ENCODE measurements at regions not wholly inside any gene's neighbourhood (a gene's known extent, or its start where the extent isn't known, plus 50 kb on each side); places are given as distances from the start of the nearest gene placed in this dataset.

DNA sequence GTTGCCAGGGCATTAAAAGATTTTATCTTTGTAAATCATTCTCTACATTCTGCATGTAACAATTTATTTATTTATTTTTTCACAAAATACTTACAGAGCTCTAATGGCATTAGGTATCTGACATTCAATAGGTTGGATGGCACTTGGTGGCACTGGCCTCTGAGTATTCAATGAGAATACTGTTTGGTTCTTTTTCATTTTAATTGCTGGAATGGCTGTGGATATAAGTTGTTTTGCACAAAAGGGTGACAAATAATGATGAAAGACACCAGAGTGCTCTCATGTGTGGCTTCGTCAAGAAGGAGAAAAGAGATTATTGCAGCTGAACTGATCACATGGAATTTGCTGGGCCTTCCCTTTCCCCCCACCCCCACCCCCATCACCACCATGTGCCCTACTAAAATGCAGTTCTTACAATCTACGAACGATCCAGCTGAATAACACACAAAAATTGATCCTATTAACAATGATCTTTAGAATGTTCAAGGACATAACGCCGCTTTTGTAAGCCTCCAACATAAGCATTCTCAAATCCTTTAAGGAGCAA lies 195.2 kb upstream of the POU3F2 start:
- Mint-ChIP-seq H3K4me3 (ENCODE audit: low read depth, unreplicated experiment) (no peak overlapping the region), H3K4me1 (ENCODE audit: low read depth, unreplicated experiment) (peaks cover 14% of the 10 kb centered on the region), H3K9me3 (ENCODE audit: low read depth, unreplicated experiment) (no peaks in the 10 kb centered on the region), H3K27ac (ENCODE audit: unreplicated experiment) (no peak overlapping the region), H3K36me3 (ENCODE audit: insufficient read depth, unreplicated experiment) (no peaks in the 10 kb centered on the region), H3K27me3 (ENCODE audit: unreplicated experiment) (no peaks in the 10 kb centered on the region)
- BruUV-seq (replicated peaks) = no TSS peak
- TF ChIP-seq CTCF (IDR thresholded peaks at IDR 0.05; ENCODE audit: unreplicated experiment) = no peak
- intact Hi-C loops (cut with micrococcal nuclease; ENCODE audit: unreplicated experiment) = no loop called here
- CTCF ChIA-PET = interaction anchor here (1.0 kb wide), 1 partner anchor 10 kb away, joined by 4 read pairs; no protein-coding TSS in a partner anchor
- DNase-seq = no peak

DNA sequence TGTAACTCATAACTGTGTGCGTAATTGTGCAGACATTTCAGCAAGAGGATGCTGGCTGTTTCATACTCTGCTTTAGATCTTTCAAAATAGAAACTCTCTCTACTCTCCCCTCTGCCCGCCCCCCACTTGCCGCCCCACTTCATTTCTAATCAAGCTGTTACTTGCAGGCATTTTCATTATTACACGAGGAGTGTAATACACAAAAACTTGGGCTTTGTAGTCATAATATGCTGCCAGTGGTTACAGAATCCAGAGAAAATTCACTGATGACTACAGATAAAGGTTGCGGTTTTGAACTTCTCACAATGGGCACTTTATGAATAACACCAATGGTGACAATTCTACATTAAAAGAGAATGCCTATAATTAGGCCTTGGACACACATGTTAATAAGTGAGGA lies 194.0 kb upstream of the POU3F2 start:
- no peak for TF ChIP-seq CTCF (IDR thresholded peaks at IDR 0.05; ENCODE audit: unreplicated experiment)
- intact Hi-C loops (cut with micrococcal nuclease; ENCODE audit: unreplicated experiment) = no loop called here
- CTCF ChIA-PET = no interaction called here
- no peaks in the 10 kb centered on the region for H3K9me3 Mint-ChIP-seq (ENCODE audit: low read depth, unreplicated experiment)
- no peaks in the 10 kb centered on the region for H3K36me3 Mint-ChIP-seq (ENCODE audit: insufficient read depth, unreplicated experiment)
- H3K4me3 Mint-ChIP-seq (ENCODE audit: low read depth, unreplicated experiment) = no peak overlapping the region
- DNase-seq = no peak
- BruUV-seq (replicated peaks) = no TSS peak
- H3K27ac Mint-ChIP-seq (ENCODE audit: unreplicated experiment) = no peak overlapping the region
- H3K4me1 Mint-ChIP-seq (ENCODE audit: low read depth, unreplicated experiment) = peaks cover 7% of the 10 kb centered on the region
- no peaks in the 10 kb centered on the region for H3K27me3 Mint-ChIP-seq (ENCODE audit: unreplicated experiment)

GRCh38 chr6:98641949-98642719 lies 192.2 kb upstream of the POU3F2 start:
- Mint-ChIP-seq H3K36me3 (ENCODE audit: insufficient read depth, unreplicated experiment) (no peaks in the 10 kb centered on the region), H3K4me1 (ENCODE audit: low read depth, unreplicated experiment) (peaks cover 7% of the 10 kb centered on the region), H3K27ac (ENCODE audit: unreplicated experiment) (no peak overlapping the region), H3K4me3 (ENCODE audit: low read depth, unreplicated experiment) (no peak overlapping the region), H3K9me3 (ENCODE audit: low read depth, unreplicated experiment) (no peaks in the 10 kb centered on the region), H3K27me3 (ENCODE audit: unreplicated experiment) (no peaks in the 10 kb centered on the region)
- TF ChIP-seq CTCF (IDR thresholded peaks at IDR 0.05; ENCODE audit: unreplicated experiment) = no peak
- no TSS peak for BruUV-seq (replicated peaks)
- CTCF ChIA-PET = interaction anchor here (0.7 kb wide), 1 partner anchor 262 kb away, joined by 4 read pairs; no protein-coding TSS in a partner anchor
- intact Hi-C loops (cut with micrococcal nuclease; ENCODE audit: unreplicated experiment) = no loop called here
- DNase-seq = peak; percentile 2

DNA sequence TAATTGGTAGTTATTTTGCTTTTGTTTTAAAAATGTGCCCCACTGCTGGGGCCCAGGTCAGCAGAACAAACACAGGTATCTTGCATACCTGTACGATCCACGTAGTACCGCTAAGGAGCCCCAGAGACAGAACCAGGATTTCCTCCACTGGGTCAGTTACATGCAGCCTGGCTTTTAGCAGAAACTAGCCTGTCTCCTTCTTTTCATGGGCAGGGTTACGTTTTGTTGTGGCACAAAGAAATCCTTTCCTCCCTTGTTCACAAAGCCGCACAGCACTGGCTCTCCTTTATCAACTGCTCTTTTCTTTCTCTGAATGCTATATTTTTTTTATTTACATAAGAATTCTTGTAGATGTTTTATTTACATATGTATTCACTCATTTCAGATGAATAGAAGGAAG lies 190.3 kb upstream of the POU3F2 start:
- H3K9me3 Mint-ChIP-seq (ENCODE audit: low read depth, unreplicated experiment) = no peaks in the 10 kb centered on the region
- H3K4me3 Mint-ChIP-seq (ENCODE audit: low read depth, unreplicated experiment) = no peak overlapping the region
- H3K36me3 Mint-ChIP-seq (ENCODE audit: insufficient read depth, unreplicated experiment) = no peaks in the 10 kb centered on the region
- CTCF ChIA-PET = no interaction called here
- peaks cover 7% of the 10 kb centered on the region for H3K4me1 Mint-ChIP-seq (ENCODE audit: low read depth, unreplicated experiment)
- DNase-seq = no peak
- no peak for TF ChIP-seq CTCF (IDR thresholded peaks at IDR 0.05; ENCODE audit: unreplicated experiment)
- intact Hi-C loops (cut with micrococcal nuclease; ENCODE audit: unreplicated experiment) = no loop called here
- H3K27ac Mint-ChIP-seq (ENCODE audit: unreplicated experiment) = no peak overlapping the region
- H3K27me3 Mint-ChIP-seq (ENCODE audit: unreplicated experiment) = no peaks in the 10 kb centered on the region
- no TSS peak for BruUV-seq (replicated peaks)

Data from Calu3 (cell line).